ENCODE measurements at regions not wholly inside any gene's neighbourhood (a gene's known extent, or its start where the extent isn't known, plus 50 kb on each side); places are given as distances from the start of the nearest gene placed in this dataset.
"Not testable (repeated sequence)": the region's sequence is repeated elsewhere in the genome, so short reads cannot be mapped to it uniquely, and the experiment has no call there.

DNA sequence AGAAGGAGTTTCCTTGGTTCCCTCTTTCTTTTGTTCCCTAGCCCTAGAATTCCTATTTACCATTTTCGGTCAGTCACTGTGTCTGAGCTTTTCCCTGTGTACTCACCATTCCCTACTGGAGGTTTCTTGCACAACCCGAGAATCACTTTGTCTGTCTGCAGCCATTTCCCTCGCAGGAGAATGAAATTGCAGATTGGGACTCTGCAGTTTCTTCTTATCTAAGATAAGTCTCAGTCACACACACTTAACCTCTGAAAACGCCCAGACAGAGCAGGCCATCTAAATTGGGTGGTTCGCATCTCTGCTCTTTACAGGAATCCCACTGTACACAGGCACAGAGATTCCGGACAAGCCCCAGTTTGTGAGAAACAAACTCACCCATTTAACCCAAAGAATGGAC lies 58.6 kb upstream of the CNTNAP2 start:
- no peak for DNase-seq (ENCODE audit: extremely low read depth, low read depth)
- no peak overlapping the region for H3K4me3 ChIP-seq (replicated peaks; ENCODE audit: low read depth, low read length)
- TF ChIP-seq, protein P1, sequence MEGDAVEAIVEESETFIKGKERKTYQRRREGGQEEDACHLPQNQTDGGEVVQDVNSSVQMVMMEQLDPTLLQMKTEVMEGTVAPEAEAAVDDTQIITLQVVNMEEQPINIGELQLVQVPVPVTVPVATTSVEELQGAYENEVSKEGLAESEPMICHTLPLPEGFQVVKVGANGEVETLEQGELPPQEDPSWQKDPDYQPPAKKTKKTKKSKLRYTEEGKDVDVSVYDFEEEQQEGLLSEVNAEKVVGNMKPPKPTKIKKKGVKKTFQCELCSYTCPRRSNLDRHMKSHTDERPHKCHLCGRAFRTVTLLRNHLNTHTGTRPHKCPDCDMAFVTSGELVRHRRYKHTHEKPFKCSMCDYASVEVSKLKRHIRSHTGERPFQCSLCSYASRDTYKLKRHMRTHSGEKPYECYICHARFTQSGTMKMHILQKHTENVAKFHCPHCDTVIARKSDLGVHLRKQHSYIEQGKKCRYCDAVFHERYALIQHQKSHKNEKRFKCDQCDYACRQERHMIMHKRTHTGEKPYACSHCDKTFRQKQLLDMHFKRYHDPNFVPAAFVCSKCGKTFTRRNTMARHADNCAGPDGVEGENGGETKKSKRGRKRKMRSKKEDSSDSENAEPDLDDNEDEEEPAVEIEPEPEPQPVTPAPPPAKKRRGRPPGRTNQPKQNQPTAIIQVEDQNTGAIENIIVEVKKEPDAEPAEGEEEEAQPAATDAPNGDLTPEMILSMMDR (IDR thresholded peaks at IDR 0.05; ENCODE audit: low read depth, low read length, missing control alignments): no peak

DNA sequence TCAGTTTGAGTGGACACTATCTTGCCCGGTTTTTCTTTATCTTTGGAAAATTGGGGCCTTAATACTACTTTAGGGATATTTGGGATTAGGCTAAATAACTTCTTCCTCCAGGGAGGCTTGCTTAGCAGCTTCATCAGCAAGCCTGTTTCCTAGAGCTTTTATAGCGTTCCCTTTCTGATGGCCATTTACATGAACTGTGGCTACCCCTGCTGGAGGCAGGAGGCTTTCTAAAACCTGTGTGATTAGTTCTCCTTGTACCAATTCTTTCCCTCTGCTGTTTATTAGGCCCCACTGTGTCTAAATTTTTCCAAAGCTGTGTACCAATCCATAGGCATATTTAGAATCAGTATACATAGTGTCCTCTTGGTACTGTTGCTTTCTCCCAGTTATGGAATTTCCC lies 61.7 kb upstream of the CNTNAP2 start:
- H3K4me3 ChIP-seq (replicated peaks; ENCODE audit: low read depth, low read length): no peak overlapping the region
- no peak for DNase-seq (ENCODE audit: extremely low read depth, low read depth)
- TF ChIP-seq, protein P1 (IDR thresholded peaks at IDR 0.05; ENCODE audit: low read depth, low read length, missing control alignments): no peak

GRCh38 chr7:146053492-146053891 lies 63.1 kb upstream of the CNTNAP2 start:
- TF ChIP-seq, protein P1 (IDR thresholded peaks at IDR 0.05; ENCODE audit: low read depth, low read length, missing control alignments): no peak
- no peak for DNase-seq (ENCODE audit: extremely low read depth, low read depth)

DNA sequence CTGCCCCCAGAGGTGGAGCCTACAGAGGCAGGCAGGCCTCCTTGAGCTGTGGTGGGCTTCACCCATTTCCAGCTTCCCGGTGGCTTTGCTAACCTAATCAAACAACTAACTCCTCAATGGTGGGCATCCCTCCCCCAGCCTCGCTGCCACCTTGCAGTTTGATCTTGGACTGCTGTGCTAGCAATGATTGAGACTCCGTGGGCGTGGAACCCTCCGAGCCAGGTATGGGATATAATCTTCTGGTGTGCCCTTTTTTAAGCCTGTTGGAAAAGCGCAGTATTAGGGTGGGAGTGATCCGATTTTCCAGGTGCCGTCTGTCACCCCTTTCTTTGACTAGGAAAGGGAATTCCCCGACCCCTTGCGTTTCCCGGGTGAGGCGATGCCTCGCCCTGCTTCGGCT lies 73.3 kb upstream of the CNTNAP2 start:
- not testable (repeated sequence) for H3K4me3 ChIP-seq (replicated peaks; ENCODE audit: low read depth, low read length); DNase-seq (ENCODE audit: extremely low read depth, low read depth)

More at GRCh38 chr7:146053492-146053891, 63.1 kb upstream of the CNTNAP2 start:
- H3K4me3 ChIP-seq (replicated peaks; ENCODE audit: low read depth, low read length): no peak overlapping the region

DNA sequence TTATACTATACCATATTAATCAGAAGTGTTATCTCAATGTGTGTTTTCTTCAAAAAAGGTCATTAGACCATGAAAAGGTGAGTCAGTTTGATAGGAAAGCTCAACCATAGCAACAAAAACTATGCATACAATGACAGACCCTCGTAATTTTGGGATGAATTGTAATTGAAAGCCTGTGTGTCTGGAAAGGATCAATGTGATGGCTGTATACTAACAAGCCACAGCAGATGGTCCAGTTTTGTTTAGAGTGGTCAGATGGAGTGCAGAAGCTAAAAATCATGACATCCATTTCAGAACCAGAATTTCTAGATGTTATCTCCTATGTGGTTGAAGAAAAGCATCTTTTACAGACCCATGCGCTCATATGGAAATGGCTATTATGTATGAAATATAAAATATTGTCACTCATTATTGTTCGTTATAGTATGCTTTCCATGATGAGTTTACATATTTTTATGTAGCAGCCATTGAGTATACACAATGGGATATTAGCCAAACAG lies 88.3 kb upstream of the CNTNAP2 start:
- H3K4me3 ChIP-seq (replicated peaks; ENCODE audit: low read depth, low read length): no peak overlapping the region

DNA sequence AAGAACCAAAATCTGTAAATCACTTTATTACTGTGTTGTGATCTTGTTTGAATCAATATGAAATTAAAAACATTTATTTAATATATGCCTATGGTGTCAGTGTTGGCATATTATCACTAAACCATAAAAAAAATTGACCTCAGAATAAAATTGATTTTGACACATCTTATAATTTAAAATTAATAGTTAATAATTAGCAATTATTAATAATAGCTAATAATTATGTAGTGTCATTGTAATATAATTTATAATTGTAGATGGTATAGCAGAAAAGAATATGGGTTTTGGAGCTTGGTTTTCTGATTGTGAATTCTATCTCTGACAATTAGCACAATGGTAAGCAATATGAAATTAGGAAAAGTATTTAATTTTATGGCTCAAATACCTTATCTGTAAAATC lies 89.4 kb upstream of the CNTNAP2 start:
- H3K4me3 ChIP-seq (replicated peaks; ENCODE audit: low read depth, low read length): no peak overlapping the region
- DNase-seq (ENCODE audit: extremely low read depth, low read depth): no peak
- TF ChIP-seq, protein P1 (IDR thresholded peaks at IDR 0.05; ENCODE audit: low read depth, low read length, missing control alignments): no peak

More for the DNA sequence above, 88.3 kb upstream of the CNTNAP2 start:
- TF ChIP-seq, protein P1 (IDR thresholded peaks at IDR 0.05; ENCODE audit: low read depth, low read length, missing control alignments): no peak
- no peak for DNase-seq (ENCODE audit: extremely low read depth, low read depth)

DNA sequence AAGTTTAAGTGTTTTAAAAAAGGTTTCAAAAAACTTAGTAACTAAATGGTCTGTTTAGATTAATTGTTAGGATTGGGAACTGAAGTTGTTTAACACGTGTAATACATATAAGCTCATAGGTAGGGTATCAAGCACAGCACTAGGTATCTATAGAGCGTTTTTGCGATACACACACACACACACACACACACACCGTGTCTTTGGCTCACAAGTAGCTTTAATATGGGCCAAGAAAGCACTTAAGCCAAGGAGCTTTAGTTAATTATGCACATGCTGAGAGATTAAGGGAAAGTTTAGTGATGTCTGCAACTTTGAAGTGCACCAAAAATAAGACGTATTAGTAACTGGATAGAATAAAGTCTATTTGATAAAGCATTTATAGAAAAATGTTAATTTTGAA lies 93.8 kb upstream of the CNTNAP2 start:
- TF ChIP-seq, protein P1 (IDR thresholded peaks at IDR 0.05; ENCODE audit: low read depth, low read length, missing control alignments): no peak
- DNase-seq (ENCODE audit: extremely low read depth, low read depth): no peak

DNA sequence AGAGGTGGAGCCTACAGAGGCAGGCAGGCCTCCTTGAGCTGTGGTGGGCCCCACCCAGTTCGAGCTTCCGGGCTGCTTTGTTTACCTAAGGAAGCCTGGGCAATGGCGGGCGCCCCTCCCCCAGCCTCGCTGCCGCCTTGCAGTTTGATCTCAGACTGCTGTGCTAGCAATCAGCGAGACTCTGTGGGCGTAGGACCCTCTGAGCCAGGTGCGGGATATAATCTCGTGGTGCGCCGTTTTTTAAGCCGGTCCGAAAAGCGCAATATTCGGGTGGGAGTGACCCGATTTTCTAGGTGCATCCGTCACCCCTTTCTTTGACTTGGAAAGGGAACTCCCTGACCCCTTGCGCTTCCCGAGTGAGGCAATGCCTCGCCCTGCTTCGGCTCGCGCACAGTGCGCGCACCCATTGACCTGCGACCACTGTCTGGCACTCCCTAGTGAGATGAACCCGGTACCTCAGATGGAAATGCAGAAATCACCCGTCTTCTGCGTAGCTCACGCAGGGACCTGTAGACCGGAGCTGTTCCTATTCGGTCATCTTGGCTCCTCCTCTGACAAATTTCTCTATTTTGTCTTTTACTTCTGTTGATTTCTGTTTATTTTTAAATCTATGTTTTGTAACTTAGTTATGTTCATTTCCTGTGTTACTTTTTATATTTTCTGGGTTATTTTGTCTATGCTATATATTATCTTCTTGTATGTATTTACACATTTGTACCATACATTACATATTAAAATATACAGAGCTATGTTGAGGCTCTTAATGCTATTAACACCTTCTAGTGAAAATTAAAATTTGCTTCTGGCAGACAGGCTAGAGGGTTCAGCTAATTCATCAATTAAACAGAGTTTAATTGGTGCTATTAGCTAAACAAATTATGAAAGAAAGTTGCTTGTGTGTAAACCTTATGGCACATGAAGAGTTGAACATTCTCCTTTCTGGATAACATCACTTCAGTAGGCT lies 97.3 kb upstream of the CNTNAP2 start:
- not testable (repeated sequence) for H3K4me3 ChIP-seq (replicated peaks; ENCODE audit: low read depth, low read length); DNase-seq (ENCODE audit: extremely low read depth, low read depth)

More for the DNA sequence above, 93.8 kb upstream of the CNTNAP2 start:
- no peak overlapping the region for H3K4me3 ChIP-seq (replicated peaks; ENCODE audit: low read depth, low read length)

DNA sequence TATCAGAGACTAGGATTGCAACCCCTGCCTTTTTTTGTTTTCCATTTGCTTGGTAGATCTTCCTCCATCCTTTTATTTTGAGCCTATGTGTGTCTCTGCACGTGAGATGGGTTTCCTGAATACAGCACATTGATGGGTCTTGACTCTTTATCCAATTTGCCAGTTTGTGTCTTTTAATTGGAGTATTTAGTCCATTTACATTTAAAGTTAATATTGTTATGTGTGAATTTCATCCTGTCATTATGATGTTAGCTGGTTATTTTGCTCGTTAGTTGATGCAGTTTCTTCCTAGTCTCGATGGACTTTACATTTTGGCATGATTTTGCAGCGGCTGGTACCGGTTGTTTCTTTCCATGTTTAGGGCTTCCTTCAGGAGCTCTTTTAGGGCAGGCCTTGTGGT lies 99.2 kb upstream of the CNTNAP2 start:
- DNase-seq (ENCODE audit: extremely low read depth, low read depth); H3K4me3 ChIP-seq (replicated peaks; ENCODE audit: low read depth, low read length): not testable (repeated sequence)

DNA sequence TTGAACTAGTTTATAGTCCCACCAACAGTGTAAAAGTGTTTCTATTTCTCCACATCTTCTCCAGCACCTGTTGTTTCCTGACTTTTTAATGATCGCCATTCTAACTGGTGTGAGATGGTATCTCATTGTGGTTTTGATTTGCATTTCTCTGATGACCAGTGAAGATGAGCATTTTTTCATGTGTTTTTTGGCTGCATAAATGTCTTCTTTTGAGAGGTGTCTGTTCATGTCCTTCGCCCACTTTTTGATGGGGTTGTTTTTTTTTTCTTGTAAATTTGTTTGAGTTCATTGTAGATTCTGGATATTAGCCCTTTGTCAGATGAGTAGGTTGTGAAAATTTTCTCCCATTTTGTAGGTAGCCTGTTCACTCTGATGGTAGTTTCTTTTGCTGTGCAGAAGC lies 102.4 kb upstream of the CNTNAP2 start:
- H3K4me3 ChIP-seq (replicated peaks; ENCODE audit: low read depth, low read length); DNase-seq (ENCODE audit: extremely low read depth, low read depth): not testable (repeated sequence)

Measured in HFF-Myc (cell line).